GM19372 (cell line): ENCODE measurements at regions not wholly inside any gene's neighbourhood (a gene's known extent, or its start where the extent isn't known, plus 50 kb on each side); places are given as distances from the start of the nearest gene placed in this dataset.
"Not testable (repeated sequence)": the region's sequence is repeated elsewhere in the genome, so short reads cannot be mapped to it uniquely, and the experiment has no call there.

Experiments
- ATAC-seq: cut with Tn5 transposase; IDR thresholded peaks from one replicate; pipeline ENCODE4 v1.9.1; 2021; ENCODE audit warnings: mild to moderate bottlenecking, low read depth, moderate library complexity; ENCODE audit not compliant: unreplicated experiment

DNA sequence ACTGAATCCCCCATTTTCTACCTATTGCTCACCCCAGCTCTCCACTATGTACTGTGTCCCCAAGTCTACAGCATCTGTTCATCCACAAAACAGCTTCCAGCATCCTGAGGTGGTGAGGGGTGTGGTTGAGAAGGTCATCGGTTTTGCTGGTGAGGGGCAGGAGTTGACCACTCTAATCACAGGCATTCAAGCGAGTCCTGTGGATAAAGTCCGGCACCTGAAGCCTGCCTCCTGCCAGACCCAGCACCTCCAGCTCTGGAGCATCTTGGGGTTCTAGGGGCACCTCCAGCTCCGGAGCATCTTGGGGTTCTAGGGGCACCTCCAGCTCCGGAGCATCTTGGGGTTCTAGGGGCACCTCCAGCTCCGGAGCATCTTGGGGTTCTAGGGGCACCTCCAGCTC is 367.2 kb upstream of the FAT1 start:
- not testable (repeated sequence) for ATAC-seq

DNA sequence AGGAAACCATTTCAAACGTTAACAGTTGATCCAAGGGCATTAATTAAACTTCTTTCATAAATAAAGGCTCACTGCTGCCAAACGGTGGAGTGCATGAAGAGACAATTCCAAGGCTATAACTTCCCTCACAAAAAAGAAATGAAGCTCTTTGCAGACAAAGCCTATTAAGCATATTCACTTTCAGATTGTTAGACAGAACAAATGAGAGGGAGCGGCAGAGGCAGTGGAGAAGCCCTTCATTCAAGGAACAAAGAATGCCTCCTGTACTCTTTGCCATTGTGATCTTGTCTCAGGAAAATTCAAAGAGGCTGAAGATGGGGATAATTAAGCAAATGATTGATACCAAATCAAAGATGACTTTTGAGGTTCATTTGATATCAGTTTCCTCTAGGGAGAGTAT is 370.5 kb upstream of the FAT1 start:
- no peak for ATAC-seq

DNA sequence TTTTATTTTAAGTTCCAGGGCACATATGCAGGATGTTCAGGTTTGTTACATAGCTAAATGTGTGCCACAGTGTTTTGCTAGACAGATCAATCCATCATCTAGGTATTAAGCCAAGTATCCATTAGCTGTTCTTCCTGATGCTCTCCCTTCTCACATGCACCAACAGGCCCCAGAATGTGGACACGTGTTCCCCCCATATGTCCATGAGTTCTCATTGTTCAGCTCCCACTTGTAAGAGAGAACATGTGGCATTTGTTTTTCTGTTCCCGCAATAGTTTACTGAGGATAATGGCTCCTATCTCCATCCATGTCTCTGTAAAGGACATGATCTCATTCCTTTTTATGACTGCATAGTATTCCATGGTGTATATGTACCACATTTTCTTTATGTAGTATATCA is 374.8 kb upstream of the FAT1 start:
- ATAC-seq, result no peak

DNA sequence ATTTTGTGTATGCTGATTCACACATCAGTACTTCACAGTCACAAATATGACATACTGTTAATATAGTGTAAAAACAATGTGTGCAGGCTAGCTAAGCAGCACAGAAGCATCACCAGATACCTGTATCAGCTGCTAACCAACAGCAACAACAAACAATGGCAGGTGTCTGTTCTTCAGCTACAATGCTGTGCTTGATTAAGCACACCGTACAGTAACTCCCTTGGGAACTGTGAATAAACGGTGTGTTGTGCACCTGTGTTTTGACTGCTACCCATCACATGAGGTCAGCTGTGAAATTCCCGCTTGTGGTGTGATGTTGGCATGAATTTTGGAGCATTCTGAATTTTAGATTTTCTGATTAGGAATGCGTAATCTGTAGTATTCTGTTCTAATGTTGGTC is 379.7 kb upstream of the FAT1 start:
- ATAC-seq, result no peak

DNA sequence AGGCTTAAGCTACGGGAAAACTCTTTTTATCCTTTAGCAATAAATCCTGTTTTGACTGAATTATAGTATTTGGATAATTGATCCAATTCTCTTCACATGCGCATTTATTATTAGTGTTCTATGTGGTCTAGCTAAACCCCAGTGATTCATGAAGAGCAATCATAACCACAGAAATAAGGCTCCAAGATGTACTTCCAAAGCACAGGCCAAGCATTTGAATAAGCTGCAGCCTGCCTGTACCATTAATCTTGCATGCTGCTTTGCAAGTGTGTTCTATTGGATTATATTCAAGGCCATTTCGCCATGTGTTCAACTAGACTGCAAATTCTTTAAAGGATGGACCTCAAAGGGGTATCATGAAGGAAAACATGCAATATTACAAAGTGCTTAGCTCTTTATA is 385.2 kb upstream of the FAT1 start:
- ATAC-seq, result no peak

DNA sequence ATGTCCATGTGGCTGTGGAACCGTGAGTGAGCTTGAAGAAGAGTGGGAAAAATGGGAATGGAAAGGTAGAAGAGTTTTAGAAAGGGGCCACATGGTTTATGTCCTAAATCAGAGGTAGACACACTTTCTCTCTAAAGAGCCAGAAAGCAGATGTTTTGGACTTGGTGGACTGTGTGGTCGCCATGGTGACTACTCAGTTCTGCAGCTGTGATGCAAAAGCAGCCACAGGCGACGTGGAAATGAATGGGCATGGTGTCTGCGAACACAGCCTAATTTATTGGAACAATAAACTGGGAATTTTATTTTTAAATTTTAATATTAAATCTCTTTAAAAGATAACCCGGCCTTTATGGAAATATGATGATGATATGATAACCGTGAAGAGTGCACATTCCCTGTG is 386.0 kb upstream of the FAT1 start:
- no peak for ATAC-seq

DNA sequence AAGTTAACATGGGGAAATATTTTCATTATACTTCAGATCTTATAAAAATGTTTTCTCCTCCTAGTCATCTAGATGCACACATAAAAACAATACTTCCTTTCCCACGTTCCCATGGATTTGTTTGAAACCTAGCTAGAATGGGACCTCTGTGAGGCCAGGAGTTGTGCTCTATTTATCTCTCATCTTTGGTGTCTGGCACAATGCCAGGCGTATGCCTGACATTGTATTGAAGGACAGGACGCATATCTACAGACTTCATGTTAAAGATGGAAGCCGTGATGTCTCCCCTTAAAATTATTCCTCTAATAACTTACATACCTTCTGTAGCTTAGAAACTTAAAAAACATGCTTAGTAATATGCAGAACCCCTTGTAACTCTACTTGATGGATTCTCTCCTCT is 394.5 kb upstream of the FAT1 start:
- no peak for ATAC-seq

DNA sequence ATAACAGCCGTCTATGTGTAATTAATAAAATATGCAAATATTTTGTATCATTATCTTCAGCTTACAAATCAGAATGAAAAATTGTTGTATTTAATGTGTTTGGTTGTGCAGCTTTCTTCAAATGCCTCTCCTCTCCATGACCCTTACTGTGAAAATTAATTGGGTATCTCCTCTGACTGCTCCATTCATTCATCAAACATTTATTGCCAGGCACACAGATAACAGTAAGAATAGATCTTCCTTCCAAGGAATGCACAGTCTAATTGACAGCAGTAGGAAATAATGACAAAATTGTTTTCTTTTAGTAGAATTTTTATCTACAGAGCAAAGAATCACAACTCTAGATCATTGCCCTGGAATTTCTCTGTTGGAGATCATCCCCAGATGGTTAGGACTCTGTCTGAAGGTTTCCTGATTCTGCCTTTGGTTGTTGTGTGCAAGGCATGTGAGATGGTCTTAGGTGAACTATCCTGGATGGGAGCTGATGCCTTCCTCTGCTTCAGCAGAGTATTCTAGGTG is 395.0 kb upstream of the FAT1 start:
- no peak for ATAC-seq

DNA sequence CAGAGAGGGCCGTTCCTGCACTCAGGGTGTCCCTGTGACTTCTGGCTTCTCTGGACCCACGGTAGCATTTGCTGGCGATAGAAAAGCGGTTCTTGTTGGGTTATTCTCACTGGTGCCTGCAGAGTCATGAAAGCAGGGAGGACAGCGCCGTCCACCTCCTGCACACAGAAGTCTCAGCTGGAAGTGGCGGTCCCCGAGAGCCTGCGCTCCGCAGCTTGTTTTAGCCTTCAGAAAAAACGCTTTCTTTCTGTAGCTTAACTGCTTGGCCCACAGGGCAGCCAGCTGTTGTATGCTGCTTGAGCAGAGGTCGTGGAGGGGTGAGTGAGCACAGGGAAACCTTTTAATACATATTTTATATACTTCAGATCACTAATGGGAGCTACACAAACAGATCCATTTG is 400.7 kb upstream of the FAT1 start:
- no peak for ATAC-seq

DNA sequence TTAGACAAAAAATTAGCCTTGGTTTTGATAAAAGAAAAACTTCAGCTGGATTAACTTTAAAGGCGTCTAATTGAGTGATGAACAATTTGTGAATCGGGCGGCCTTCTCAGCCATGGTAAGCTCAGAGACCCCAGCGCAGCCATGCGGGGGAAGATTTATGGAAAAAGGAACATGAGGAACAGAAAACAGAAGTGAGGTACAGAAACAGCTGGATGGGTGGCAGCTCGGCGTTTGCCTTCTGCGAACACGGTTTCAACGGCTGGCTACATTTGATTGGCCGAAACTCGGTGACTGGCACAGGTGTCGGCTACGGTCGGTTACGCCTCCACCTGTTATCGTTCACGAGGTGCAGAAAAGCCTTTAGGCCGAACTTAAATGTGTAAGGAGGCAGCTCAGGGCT is 401.4 kb upstream of the FAT1 start:
- ATAC-seq, result no peak

DNA sequence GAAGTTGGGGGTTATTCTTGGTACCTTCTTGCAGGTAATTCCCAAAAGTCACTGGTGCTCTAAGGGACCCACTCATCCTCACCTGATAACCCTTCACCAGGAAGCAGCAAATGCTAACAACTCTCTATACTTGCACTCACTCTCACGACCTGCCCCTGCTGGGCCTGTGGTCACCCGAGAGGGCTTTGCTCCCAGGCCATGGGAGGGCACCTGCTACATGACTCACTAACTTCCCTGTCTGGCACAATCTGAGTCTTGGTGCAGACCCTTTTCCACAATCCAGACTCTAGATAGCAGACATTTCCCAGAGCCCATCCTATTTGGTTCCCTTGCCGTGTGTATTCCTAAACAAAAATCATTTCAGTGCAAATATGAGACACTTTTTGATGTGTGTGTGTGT is 403.8 kb upstream of the FAT1 start:
- no peak for ATAC-seq

DNA sequence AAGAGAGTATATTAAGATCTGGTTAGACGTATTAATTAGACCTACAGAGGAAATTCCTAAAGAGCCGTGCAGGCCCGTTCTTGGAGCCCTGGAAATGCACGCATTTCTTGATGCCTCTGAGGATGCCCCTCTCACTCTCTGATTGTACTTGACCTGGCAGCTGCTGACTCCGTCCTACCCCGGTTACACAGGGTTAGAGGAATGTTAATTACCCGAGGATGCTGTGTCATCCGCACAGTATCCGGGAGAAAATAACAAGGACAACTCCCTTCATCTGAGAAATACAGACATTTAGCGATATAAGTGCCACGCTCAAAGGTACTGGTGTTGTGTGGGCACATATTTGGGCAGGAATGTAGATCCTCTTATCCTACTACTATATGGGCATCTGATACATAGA is 404.6 kb upstream of the FAT1 start:
- no peak for ATAC-seq

DNA sequence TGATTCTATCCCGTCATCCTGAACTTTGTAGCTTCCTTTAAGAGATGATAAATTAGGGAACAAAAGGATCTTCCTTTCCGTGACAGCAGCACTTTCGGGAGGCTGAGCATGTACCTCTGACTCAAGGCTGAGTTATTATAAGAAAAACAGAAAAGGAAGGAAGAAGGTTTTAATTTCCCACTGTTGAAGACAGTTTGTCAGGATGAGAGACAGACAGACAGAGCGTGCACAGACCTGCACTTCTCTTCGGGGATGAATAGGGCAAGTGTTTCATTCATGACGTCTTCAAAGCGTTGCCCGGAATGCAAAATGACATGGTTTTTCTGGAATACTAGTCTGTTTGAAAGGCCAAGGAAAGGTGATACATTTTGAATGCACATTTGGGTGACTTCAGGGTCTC is 405.3 kb upstream of the FAT1 start:
- no peak for ATAC-seq

DNA sequence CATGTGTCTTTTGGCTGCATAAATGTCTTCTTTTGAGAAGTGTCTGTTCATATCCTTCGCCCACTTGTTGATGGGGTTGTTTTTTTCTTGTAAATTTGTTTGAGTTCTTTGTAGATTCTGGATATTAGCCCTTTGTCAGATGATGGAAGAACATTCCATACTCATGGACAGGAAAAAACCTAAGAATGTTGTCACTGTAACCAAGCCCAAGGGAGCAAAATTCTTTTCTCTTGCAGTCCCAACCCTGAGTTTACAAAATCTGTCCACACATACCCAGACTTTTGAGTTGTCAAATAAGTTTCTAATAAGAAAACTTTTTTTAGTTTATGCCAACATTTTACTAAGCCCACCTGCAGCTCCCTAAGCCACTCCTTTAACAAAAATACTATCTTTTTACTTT is 408.2 kb upstream of the FAT1 start:
- not testable (repeated sequence) for ATAC-seq

DNA sequence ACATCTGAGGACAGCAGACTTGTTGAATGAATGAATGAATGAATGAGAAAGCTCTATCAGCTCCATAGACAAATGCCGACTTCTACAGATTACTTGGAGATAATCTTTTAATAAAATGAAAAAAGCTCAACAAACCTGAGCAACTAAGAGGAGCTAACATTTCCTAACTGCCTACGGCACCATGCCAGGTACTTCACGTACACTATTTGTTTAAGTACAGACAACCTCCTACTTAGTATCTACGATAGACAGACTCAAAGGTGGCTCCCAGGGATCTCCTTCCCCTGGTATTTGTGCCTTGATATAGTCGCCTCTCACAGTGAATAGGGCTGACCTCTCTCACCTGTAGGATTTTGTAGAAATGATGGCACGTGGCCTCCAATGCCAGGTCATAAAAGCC is 412.2 kb upstream of the FAT1 start:
- no peak for ATAC-seq

DNA sequence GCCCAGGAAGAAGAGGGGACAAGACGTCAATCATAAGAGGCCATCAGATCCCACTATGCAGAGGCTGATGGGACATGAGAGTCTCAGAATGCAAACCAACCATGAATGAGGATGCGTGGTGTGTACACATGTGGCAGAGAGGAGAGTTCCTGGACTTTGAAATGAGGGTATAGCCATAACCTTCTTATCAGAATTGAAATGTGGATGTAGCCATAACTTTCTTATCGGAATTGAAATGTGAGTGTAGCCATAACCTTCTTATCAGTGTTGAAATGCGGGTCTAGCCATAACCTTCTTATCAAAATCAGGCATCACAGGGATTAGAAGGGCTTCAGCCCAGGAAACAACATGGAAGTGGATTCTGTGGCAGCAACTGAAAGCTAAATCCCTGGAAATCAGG is 415.5 kb upstream of the FAT1 start:
- ATAC-seq, result no peak

DNA sequence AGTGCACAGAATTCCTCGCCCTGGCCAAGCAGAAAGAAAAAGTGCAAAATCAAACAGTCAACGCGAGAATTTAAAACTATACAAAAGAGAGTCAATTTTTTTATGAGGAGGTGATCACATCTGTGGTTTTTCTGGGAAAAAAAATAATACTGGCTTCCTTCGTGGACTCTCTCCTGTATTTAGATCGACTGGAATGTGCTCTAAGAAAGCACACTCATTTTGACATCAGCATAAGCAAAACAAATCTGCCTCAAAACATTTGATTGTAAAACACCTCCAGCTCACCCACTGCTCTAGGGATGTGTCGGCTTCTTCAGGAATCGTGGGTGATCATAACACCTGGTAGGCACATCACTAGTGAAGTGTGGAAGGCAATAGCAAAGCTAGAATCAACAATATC is 417.4 kb upstream of the FAT1 start:
- ATAC-seq, result no peak

DNA sequence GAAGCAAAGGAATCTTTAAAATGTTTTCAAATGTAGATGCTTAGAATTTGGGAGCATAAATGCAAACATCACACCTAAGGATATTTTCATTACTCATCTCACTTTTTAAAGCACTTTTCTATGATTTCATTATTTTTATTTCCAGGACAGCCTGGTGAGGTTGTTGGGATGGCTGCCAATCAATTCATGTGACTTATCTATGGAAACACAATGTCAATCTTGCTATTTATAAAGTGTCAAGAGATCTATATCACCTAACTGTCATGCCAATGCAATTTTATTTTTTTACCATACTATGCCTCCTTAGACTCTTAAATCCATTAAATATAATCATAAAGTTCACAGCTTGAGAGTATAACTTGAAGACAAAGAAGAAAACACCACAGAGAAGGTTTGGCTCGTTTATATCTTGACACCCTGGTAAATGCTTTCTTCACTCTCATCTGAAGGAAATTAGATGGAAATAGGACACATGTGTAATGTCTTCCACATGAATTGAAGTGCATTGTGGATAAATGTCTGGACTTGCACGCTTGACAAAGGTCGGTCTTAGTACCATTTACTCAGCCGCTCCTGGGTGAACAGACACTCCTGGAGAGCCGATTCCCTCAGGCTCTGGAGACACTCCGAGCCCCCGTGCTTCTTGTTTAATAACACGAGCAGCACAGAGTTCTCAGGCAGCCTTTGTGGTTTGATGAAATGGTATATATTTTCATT is 425.7 kb upstream of the FAT1 start:
- ATAC-seq, result no peak

DNA sequence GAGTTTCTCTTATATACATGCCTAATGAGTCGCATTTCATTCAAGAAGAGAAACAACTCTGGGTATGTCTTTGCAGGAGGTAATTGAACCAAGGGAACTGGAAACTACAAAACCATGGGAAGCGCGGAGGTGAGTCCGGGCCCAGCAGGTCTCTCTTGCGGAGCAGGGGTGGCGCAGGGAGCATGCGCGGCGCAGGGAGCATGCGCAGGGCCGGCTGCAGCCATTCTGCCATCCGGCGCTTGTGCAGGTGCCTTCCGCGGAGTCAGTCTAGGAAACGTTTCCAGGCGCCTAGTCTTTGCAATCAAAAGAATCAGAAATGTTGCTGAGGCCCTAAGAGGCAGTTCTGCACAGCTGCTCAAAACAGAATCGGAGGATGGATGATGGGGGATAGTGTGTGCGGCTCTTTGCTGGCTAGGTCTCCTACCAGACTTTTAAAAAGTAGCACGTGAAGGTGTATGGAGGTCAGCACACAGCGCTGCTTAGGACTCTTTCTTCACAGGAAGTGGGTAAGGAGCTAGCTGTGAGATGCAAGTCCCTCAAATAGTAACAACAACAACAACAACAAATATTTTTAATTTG is 433.8 kb upstream of the FAT1 start:
- ATAC-seq, result no peak

DNA sequence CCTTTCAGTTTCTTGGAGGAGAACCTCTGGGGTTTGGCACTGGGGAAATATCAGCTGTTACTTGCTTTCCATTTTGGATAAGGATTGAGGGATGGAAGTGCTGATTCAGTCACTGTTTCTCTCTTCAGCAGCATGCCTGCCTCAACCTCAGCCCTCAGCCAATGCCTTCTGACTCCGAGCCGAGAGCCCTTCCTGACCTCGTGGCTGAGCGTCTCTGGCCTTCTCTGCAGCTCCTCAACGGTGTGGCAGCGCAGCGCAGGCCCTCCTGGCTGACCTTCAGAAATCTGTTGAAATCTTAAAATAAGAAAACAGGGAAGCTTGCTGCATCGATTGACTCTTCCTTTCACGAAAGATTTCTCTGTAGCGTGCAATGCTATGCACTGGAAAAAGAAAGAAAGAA is 434.3 kb upstream of the FAT1 start:
- no peak for ATAC-seq

DNA sequence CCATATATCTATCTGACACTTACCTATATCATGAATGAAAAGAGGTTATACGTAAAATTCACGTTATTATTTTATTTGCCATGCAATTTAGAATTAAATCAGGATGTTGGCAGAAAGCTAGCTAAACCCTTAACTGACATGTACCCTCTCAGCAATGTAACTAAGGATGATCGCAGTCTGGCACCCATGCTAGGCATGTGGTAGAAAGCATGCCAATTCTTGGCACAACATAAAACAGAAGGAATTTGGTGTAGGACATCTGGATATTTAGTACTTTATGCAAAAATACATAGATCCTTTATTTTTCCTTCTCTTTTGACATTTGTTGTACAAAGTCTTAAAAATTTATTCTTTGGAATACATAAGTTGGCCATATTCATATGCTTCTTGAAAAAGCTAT is 436.8 kb upstream of the FAT1 start:
- no peak for ATAC-seq

DNA sequence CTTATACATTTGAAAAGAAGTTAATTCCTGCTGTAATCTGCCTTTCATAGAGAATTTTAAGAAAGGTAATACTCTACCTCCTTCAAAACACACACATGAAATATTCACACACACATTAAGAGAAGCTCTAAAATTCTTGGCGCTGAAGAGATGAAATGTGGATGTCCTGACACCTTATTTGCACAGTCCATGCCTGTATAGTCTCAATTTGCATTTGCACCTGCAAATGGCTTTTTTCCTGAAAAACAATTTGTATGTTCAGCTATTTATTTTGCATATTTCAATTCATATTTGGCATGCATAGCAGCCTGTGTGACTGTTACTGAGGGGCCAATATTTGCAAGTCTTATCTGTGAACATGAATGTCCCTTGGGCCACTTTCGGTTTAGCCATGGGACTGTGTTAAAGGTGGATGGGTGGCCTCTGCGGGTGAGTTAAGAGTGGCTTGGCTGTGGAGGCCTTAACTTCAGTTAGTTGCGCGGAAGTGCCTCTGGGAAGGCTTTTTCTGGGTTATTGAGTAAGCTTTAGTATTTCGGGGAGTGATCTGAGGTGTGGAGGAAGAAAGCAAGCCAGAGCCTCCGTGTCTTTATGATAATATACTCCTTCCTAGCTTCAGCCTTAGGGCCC is 443.3 kb upstream of the FAT1 start:
- no peak for ATAC-seq
